GM13977 (cell line): ENCODE measurements at regions not wholly inside any gene's neighbourhood (a gene's known extent, or its start where the extent isn't known, plus 50 kb on each side); places are given as distances from the start of the nearest gene placed in this dataset.
"Not testable (repeated sequence)": the region's sequence is repeated elsewhere in the genome, so short reads cannot be mapped to it uniquely, and the experiment has no call there.

ENCODE experiments used
- DNase-seq: peaks from one replicate; pipeline ENCODE4 v3.0.0; 2012; ENCODE audit warnings: low spot score
- CTCF ChIP-seq: IDR thresholded peaks from 2 replicates; pipeline ENCODE4 v1.5.1; 2012; ENCODE audit warnings: mild to moderate bottlenecking, control low read depth; ENCODE audit not compliant: insufficient read depth; ENCODE audit errors: extremely low read depth, missing control alignments
- in situ Hi-C: fragments of 300-500 bp; cut with MboI; formaldehyde crosslinking; loops from one replicate; pipeline ENCODE4 v1.12.0; 2022; ENCODE audit warnings: low sequenced_read_pairs, low pct_unique_long_range_greater_than_20kb, mixed read lengths, inconsistent platforms; ENCODE audit not compliant: unreplicated experiment

DNA sequence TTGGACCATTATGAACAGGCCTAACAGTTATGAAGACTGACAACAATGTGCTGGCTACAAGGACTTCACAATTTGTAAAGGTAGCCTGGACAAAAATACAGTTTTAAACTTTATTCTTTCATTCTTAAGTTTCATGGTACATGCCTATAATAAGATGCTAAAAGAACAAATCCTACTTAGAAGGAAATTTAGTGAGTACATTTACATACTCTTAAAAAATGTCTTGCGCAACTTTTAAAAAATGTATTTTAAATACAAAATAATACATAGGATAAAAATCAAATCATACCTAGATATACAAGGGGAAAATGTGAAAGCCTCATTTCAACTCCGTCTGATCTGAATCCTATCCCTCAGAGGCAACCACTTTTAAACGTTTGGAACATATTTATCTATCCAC is 200.7 kb upstream of the SPIN4 start:
- DNase-seq = no peak
- in situ Hi-C loops = no loop called here
- TF ChIP-seq CTCF = no peak

- no peak for TF ChIP-seq CTCF
- in situ Hi-C loops = no loop called here
- no peak for DNase-seq
These were observed 179.5 kb upstream of the SPIN4 start for GRCh38 chrX:63530654-63531053.

GRCh38 chrX:63529961-63530360 is 178.8 kb upstream of the SPIN4 start:
- no peak for TF ChIP-seq CTCF
- in situ Hi-C loops = no loop called here
- DNase-seq = no peak

- TF ChIP-seq CTCF = no peak
- in situ Hi-C loops = no loop called here
- DNase-seq = no peak
These were observed 175.7 kb upstream of the SPIN4 start for GRCh38 chrX:63526863-63527262.

DNA sequence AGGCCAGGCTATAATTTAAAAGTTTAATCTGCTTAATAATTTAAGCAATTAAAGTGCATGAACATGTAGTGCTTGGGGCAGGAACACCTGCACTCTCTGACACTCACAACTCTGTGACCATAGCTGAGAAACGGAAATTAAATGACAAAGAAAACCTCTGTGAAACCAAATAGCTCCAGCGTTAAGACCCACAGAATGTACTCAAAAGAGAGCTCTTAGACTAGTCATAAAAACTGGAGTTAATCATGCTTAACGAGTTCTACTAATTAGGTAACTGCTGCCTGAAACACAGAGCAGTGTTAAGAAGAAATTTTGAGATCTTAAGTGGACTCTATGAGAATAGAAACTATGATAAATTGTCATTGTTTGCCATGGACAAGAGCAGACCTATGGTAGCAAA is 174.4 kb upstream of the SPIN4 start:
- in situ Hi-C loops = no loop called here
- no peak for TF ChIP-seq CTCF
- no peak for DNase-seq

DNA sequence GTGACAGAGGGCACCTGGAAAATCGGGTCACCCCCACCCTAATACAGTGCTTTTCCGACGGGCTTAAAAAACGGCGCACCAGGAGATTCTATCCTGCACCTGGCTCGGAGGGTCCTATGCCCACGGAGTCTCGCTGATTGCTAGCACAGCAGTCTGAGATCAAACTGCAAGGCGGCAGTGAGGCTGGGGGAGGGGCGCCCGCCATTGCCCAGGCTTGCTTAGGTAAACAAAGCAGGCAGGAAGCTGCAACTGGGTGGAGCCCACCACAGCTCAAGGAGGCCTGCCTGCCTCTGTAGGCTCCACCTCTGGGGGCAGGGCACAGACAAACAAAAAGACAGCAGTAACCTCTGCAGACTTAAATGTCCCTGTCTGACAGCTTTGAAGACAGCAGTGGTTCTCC is 168.2 kb upstream of the SPIN4 start:
- in situ Hi-C loops, DNase-seq: not testable (repeated sequence)

DNA sequence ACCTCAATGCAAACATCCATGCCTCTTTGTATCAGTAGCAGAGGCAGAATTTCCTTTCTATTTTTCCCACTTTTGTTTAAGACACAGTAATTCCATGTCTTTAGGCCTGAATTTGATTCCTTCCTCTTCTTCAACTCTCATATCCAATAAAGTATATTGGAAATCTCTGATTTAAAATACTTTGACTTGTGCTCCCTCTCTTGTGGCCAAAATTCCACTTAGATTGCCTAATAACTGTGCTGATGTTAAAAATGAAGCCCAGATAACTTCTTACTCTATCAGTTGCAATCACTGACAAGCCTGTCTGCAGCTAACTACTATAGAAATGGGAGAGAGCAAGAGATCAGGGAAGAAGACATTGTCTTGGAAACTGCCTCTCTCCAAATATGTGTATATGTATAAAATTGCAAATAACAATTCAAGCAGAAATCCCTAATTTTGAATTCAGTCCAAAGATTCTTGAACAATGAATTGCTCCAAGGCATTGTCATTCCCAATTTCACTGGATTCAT is 163.5 kb upstream of the SPIN4 start:
- in situ Hi-C loops = no loop called here
- DNase-seq = no peak
- TF ChIP-seq CTCF = no peak
